Activated CD4-positive, alpha-beta T cell treated with anti-CD3 and anti-CD28 coated beads, Interleukin-2, amount 50 U/mL, for 16 hours (primary cell): ENCODE measurements at regions not wholly inside any gene's neighbourhood (a gene's known extent, or its start where the extent isn't known, plus 50 kb on each side); places are given as distances from the start of the nearest gene placed in this dataset.
"Not testable (repeated sequence)": the region's sequence is repeated elsewhere in the genome, so short reads cannot be mapped to it uniquely, and the experiment has no call there.

ENCODE experiments used
- DNase-seq: peaks from one replicate; pipeline ENCODE4 v3.0.0-alpha.2; 2020

DNA sequence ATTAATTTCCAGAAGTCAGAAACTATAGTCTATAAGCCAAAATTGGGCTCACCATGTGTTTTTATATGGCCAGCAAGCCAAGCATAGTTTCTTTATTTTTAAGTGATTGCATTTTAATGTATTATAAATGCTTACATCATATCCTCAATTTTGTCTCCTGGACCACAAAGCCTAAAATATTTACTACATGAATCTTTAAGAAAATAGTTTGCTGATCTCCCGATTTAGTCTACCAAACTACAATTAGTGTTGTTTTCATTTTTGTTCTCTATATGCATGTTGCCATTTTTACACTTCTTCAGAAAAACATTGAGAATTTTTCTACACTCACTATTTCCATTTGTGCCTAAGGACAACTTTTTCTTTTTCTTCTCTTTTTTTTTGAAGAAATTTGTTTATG is 954.5 kb upstream of the ADAMTS5 start:
- DNase-seq, result not testable (repeated sequence)

DNA sequence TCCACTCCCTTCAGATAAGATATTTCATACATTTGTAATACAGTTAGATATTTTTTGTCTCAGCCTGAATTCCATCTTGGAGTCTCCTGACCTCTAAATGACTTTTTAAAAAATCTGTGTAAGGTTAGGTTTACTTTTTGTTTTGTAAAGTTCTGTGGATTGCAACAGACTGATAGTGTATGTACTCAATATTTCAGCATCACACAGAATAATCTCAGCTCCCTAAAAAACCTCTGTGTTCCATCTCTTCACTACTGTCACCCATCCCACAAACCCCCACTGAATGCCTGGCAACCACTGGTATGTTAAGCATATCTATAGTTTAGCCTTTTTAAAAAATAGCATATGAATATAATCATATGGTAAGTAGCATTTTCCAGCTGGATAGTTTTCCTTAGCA is 951.1 kb upstream of the ADAMTS5 start:
- DNase-seq, result not testable (repeated sequence)

GRCh38 chr21:27916326-27916725 is 949.4 kb upstream of the ADAMTS5 start:
- DNase-seq, result not testable (repeated sequence)

GRCh38 chr21:27912133-27912532 is 945.2 kb upstream of the ADAMTS5 start:
- not testable (repeated sequence) for DNase-seq

- not testable (repeated sequence) for DNase-seq
Observed at GRCh38 chr21:27909487-27909886, 942.6 kb upstream of the ADAMTS5 start.

GRCh38 chr21:27908816-27909215 is 941.9 kb upstream of the ADAMTS5 start:
- DNase-seq, result not testable (repeated sequence)

DNA sequence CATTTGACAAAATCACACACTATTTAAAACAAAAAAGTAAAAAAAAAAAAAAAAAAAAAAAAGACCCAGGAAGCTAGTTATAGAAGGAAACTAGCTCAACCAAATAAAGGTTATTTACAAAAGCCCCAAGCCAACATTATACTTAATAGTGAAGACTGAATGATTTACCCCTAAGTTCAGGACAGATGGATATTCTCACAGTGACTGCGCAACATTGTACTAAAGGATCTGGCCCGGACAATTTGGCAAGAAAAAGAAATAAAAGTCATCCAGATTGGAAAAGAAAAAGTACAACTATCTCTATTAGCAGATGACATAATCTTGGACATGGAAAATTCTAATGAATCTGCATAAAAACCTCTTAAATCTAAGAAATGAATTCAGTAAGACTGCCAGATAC is 936.0 kb upstream of the ADAMTS5 start:
- DNase-seq, result not testable (repeated sequence)

DNA sequence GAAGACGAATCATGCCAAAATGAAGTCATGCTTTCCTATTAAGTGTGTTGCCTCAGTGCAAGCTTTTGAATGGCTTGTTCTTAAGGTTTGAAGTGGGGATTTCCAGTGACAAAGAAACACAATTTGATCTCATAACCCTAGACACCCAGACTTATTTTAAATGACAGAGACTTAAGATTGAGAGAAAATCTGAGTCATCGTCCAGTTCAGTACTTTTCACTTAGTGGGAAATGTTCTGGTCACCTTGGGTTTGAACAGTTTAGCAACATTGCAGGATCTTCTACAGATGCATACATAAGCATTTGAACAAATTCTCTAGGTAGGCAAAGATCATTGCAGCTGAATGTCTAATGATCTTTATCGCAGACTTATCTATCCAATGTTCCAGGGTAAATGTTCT is 926.7 kb upstream of the ADAMTS5 start:
- DNase-seq, result not testable (repeated sequence)

DNA sequence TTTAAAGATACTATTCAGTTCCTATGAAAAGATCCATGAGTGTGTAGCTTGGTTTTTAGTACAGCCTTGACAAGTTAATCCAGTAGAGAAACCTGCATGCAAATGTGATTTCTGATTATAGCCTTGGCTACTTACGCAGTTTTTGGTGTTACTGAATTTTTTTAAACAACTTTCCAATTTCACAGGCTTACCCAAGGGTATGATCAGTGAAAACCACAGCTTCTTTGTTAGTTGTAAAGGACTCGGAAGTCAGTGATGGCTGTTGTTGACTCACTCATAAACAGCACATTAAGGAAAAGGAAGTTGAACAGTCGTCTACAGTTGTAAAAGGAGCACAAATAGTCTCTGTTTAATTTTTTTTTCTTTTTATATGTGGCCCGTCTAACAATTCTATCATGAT is 924.6 kb upstream of the ADAMTS5 start:
- not testable (repeated sequence) for DNase-seq

GRCh38 chr21:27887808-27888455 is 921.0 kb upstream of the ADAMTS5 start:
- DNase-seq, result not testable (repeated sequence)

DNA sequence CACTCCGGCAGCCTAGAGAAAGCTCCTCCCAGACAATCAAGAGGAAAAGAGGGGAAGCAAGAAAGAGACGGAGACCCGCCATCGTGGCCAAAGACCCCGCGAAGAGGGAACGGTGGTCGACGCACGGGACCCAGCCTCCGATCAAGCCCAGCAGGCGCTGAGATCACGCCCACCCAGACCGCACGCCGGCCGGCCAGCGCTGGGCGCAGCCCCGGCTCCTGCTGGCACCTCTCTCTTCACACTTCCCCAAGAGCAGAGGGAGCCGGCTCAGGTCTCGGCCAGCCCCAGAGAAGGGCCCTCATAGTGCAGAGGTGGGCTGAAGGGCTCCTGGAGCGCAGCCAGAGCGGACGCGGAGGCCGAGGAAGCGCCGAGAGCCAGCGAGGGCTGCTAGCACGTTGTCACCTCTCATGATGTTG is 918.4 kb upstream of the ADAMTS5 start:
- DNase-seq, result no peak

DNA sequence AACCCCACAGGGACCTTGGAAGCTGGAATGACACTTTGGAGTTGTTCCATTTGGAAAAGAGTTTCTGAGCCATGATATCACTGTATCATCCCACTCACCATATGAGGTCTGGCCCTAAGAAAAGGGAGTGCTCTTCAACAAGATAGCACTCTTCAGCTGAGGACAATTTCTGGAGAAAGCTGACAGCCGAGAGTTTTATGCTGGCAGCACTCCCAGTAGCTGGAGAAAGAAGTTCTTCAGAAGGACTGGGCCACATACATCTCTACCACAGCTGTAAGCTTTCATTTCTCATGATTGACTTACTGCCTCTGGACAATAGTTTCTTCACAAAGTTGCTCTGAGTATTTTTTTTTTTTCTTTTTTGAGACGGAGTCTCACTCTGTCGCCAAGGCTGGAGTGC is 914.4 kb upstream of the ADAMTS5 start:
- not testable (repeated sequence) for DNase-seq

GRCh38 chr21:27872411-27872810 is 905.5 kb upstream of the ADAMTS5 start:
- DNase-seq, result not testable (repeated sequence)

DNA sequence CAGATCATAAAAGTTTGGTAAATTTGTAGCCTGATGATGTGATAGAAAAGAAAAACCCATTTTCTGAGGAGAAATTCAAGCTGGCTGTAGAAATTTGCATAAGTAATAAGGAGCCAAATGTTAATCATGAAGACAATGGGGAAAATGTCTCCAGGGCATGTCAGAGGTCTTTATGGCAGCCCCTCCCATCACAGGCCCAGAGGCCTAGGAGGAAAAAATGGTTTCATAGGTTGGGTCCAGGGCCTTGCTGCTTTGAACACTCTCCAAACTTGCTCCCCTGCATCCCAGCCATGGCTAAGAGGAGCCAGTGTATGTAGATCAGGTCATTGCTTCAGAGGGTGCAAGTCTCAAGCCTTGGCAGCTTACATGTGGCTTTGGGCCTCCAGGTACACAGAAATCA is 903.9 kb upstream of the ADAMTS5 start:
- DNase-seq, result not testable (repeated sequence)

DNA sequence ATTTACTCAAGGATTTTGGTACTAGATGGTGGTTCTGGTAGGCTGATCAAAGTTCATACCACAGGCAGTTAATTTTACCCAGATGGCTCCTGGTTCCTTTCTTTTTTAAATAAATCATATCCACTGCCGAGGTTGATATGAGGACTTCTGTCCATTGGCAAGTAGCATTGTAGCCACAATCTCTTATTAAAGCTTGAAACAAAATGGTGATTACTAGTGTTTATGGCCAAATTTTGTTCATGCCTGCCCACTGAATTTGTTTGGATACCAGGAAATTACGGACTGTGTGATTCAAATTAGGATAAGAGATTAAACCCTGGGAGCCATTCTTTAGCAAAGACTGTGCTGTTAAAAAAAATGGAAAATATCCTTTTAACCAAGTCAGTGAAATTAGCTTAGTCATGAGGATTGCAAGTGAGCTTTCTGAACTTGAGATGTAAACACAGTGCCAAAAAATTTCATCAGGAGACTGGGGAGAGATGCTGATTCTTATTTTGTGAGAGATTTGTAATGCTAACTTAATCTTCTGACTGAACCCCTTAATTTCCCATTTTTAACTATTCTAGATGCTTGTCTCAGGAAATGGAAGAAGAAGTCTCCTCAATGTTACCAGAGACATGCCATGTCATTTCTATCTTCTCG is 893.5 kb upstream of the ADAMTS5 start:
- DNase-seq, result not testable (repeated sequence)

- not testable (repeated sequence) for DNase-seq
Observed at GRCh38 chr21:27858053-27858825, 891.4 kb upstream of the ADAMTS5 start.

GRCh38 chr21:27856988-27857387 is 890.1 kb upstream of the ADAMTS5 start:
- DNase-seq, result not testable (repeated sequence)

DNA sequence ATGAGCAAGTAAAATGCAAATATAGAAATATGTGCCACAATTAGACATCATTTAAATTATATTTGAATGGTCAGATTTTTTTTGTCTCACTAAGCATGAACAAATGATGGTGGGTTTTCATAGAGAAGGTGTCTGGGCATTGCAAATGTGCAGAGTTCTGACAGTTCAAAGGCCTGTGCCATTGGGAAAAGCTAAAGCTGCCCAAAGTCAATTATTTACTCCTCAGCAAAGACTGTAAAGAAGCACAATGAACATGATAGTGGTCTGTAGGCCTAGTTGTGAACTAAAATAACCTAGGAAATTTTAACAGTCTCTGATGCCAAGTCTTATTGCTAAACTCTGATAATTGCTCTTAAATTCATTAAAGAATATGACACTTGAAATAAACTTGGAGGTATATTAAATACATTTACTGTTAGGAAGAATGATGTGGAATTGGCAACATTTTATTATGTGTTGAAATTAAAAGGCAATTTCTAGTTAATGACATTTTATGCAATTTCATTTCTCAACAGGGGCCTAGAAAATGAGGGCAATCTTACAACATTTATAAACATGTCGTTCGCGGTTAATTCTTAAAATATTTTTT is 874.3 kb upstream of the ADAMTS5 start:
- DNase-seq, result no peak

DNA sequence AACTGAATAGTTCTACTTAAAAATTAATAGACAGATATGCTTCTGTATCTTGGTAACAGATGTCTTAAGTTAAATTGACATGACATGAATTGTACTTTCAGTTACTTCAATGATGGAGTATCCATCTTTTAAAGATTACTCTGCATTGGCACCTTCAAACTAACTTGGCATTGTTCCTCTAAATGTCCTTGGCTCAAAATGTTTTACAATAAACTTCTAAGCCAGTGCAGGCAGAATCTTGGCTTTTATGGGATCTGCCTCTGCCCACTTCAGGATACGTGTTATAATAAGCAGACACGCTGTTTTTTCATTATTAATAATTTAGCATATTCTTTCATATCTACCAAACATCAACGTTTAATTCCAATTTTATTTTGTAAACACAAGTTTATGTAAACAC is 873.4 kb upstream of the ADAMTS5 start:
- no peak for DNase-seq

DNA sequence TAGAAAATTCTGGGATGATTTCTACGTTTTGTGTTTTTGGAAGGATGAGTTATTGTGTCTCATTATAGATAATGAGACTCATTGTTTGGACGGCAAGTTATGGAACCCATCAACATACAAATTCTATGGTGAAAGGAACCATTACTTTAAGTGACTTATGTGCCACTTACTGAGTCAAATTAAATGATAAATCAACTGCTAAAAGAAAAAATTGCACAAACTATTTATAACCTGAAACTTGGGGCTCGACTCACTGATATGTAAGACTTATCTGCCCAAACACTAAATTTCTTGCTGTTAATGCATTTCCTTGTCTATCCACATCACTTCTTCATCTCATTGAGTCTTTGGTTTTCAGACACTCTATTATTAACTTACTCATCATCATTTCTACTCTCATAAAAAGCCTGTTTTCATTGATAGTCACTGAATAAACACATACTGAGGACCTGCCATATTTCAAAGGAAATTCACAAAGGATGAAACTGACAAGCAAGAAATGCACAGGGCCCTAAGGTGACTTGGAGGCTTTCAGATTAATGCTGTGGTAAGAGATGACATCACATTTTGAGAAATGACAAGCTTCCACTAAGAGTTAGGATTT is 872.7 kb upstream of the ADAMTS5 start:
- DNase-seq, result no peak

GRCh38 chr21:27838573-27838972 is 871.7 kb upstream of the ADAMTS5 start:
- DNase-seq, result no peak

GRCh38 chr21:27837936-27838335 is 871.0 kb upstream of the ADAMTS5 start:
- DNase-seq, result no peak

GRCh38 chr21:27833298-27833697 is 866.4 kb upstream of the ADAMTS5 start:
- no peak for DNase-seq
